ENCODE measurements at regions not wholly inside any gene's neighbourhood (a gene's known extent, or its start where the extent isn't known, plus 50 kb on each side); places are given as distances from the start of the nearest gene placed in this dataset.

- TF ChIP-seq ZBTB33 (CRISPR knock-in tag; IDR thresholded peaks at IDR 0.05) (no peak), NFE2L1 (tag; IDR thresholded peaks at IDR 0.05; ENCODE audit: borderline replicate concordance, low read depth) (no peak), NR2C2 (CRISPR knock-in tag; IDR thresholded peaks at IDR 0.05) (no peak), NR2C2 (tag; IDR thresholded peaks at IDR 0.05) (peak; percentile 30; the same call in 1 of the 2 replicates), FUS (optimal IDR thresholded peaks at IDR 0.05; ENCODE audit: low read depth, low read length) (no peak), WHSC1 (IDR thresholded peaks at IDR 0.05; ENCODE audit: low read length) (no peak), CBX3 (IDR thresholded peaks at IDR 0.05; ENCODE audit: borderline replicate concordance in 1 of 2, low read length in 2 of 2) (no peak), ATF1 (CRISPR knock-in tag; IDR thresholded peaks at IDR 0.05) (no peak), ATF1 (tag; IDR thresholded peaks at IDR 0.05) (no peak), ZMIZ1 (IDR thresholded peaks at IDR 0.05; ENCODE audit: low read depth in 2 of 2, low read length in 2 of 2) (no peak), ZBTB49 (CRISPR knock-in tag; IDR thresholded peaks at IDR 0.05; ENCODE audit: borderline replicate concordance) (no peak), ZNF584 (CRISPR knock-in tag; IDR thresholded peaks at IDR 0.05; ENCODE audit: low read depth) (no peak), SMARCA4 (IDR thresholded peaks at IDR 0.05) (peak; percentile 50; the same call in 1 of the 2 replicates), XRCC4 (IDR thresholded peaks at IDR 0.05; ENCODE audit: extremely low read depth, insufficient read depth, insufficient read length) (no peak), PRDM10 (IDR thresholded peaks at IDR 0.05; ENCODE audit: partially characterized antibody) (no peak), HNRNPH1 (optimal IDR thresholded peaks at IDR 0.05; ENCODE audit: low read depth, low read length) (no peak), JUND (IDR thresholded peaks at IDR 0.05; ENCODE audit: borderline replicate concordance, low read depth, low read length) (peak; percentile 54; the same call in 1 of the 2 replicates), JUND (tag; IDR thresholded peaks at IDR 0.05; ENCODE audit: borderline replicate concordance, low read depth, low read length) (peak; percentile 68; the same call in 1 of the 3 replicates)
These were observed 245.4 kb upstream of the CDIN1 start (continued) for GRCh38 chr15:36334059-36334458.
